Neural cell (in vitro differentiated cells): ENCODE measurements at regions not wholly inside any gene's neighbourhood (a gene's known extent, or its start where the extent isn't known, plus 50 kb on each side); places are given as distances from the start of the nearest gene placed in this dataset.

Experiments
- H2AFZ ChIP-seq: fragments of 200-600, 300-800 bp; sonication (generic), shearing (Covaris generic); 2 replicates; pipeline ENCODE4 v1.6.0; 2014; ENCODE audit warnings: low read depth, mild to moderate bottlenecking, antibody characterized with exemption, low read length, moderate library complexity
- H3F3A ChIP-seq: fragments of 200-600 bp; shearing (Covaris generic); 2 replicates; pipeline ENCODE4 v1.6.1; 2016; ENCODE audit warnings: mild to moderate bottlenecking, moderate library complexity, mixed read lengths, antibody characterized with exemption, low read length; ENCODE audit not compliant: insufficient read depth, poor library complexity, severe bottlenecking
- H3K27ac ChIP-seq: fragments of 200-600, 300-800 bp; sonication (generic), shearing (Covaris generic); 2 replicates; pipeline ENCODE4 v1.5.1; 2014; ENCODE audit warnings: mild to moderate bottlenecking, low read length, moderate library complexity
- H3K27me3 ChIP-seq: fragments of 300-800, 200-600 bp; sonication (generic), shearing (Covaris generic); 2 replicates; pipeline ENCODE4 v1.6.0; 2014; ENCODE audit warnings: mild to moderate bottlenecking, low read depth, low read length, moderate library complexity; ENCODE audit not compliant: insufficient read depth
- H3K36me3 ChIP-seq: fragments of 300-800, 200-600 bp; sonication (generic), shearing (Covaris generic); 2 replicates; pipeline ENCODE4 v1.5.1; 2014; ENCODE audit warnings: mild to moderate bottlenecking, antibody characterized with exemption, low read length, moderate library complexity; ENCODE audit not compliant: insufficient read depth
- H3K4me2 ChIP-seq: fragments of 300-800, 200-600 bp; sonication (generic), shearing (Covaris generic); 2 replicates; pipeline ENCODE4 v1.6.0; 2014; ENCODE audit warnings: mild to moderate bottlenecking, low read length
- H3K4me3 ChIP-seq: fragments of 300-800, 200-600 bp; sonication (generic), shearing (Covaris generic); 2 replicates; pipeline ENCODE4 v1.5.1; 2014; ENCODE audit warnings: mild to moderate bottlenecking, low read length, moderate library complexity
- H3K79me2 ChIP-seq: fragments of 200-600 bp; shearing (Covaris generic); replicated peaks from 2 replicates; pipeline ENCODE4 v1.6.0; 2014; ENCODE audit warnings: mild to moderate bottlenecking, low read length, moderate library complexity; ENCODE audit not compliant: insufficient read depth
- H3K9ac ChIP-seq: fragments of 300-800, 200-600 bp; sonication (generic), shearing (Covaris generic); 2 replicates; pipeline ENCODE4 v1.6.1; 2016; ENCODE audit warnings: mild to moderate bottlenecking, low read length, mixed read lengths
- H3K9me2 ChIP-seq: fragments of 200-600 bp; shearing (Covaris generic); 2 replicates; pipeline ENCODE4 v1.6.1; 2016; ENCODE audit warnings: mild to moderate bottlenecking, low read length, mixed read lengths; ENCODE audit not compliant: insufficient read depth
- H3K9me3 ChIP-seq: fragments of 200-600, 300-800 bp; sonication (generic), shearing (Covaris generic); 2 replicates; pipeline ENCODE4 v1.6.1; 2016; ENCODE audit warnings: mild to moderate bottlenecking, mixed run types, low read length, moderate library complexity, mixed read lengths
- H4K20me1 ChIP-seq: fragments of 200-600 bp; shearing (Covaris generic); 2 replicates; pipeline ENCODE4 v1.6.1; 2016; ENCODE audit warnings: mild to moderate bottlenecking, mixed run types; ENCODE audit not compliant: insufficient read depth
- EP300 ChIP-seq: fragments of 450-650 bp; conservative IDR thresholded peaks from 2 replicates; pipeline ENCODE4 v1.6.1; 2014; ENCODE audit warnings: antibody characterized with exemption, mild to moderate bottlenecking, moderate library complexity; ENCODE audit not compliant: poor library complexity, severe bottlenecking
- EZH2 ChIP-seq: fragments of 200-600, 300-800 bp; shearing (Covaris generic), sonication (generic); IDR thresholded peaks from 2 replicates; pipeline ENCODE4 v1.6.1; 2014; ENCODE audit warnings: antibody characterized with exemption, low read length, borderline replicate concordance, mild to moderate bottlenecking; ENCODE audit not compliant: insufficient read depth, poor library complexity, severe bottlenecking
- MXI1 ChIP-seq: fragments of 450-650 bp; conservative IDR thresholded peaks from 2 replicates; pipeline ENCODE4 v1.6.1; 2014; ENCODE audit warnings: antibody characterized with exemption, mild to moderate bottlenecking; ENCODE audit not compliant: poor library complexity, severe bottlenecking
- POLR2AphosphoS5 ChIP-seq: IDR thresholded peaks from 2 replicates; pipeline ENCODE4 v1.6.1; 2012
- RAD21 ChIP-seq: fragments of 450-650 bp; conservative IDR thresholded peaks from 2 replicates; pipeline ENCODE4 v1.6.1; 2014; ENCODE audit warnings: antibody characterized with exemption, mild to moderate bottlenecking, moderate library complexity
- REST ChIP-seq: IDR thresholded peaks from 2 replicates; pipeline ENCODE4 v1.6.1; 2012; ENCODE audit warnings: borderline replicate concordance
- SMC3 ChIP-seq: fragments of 450-650 bp; conservative IDR thresholded peaks from 2 replicates; pipeline ENCODE4 v1.6.1; 2014; ENCODE audit warnings: antibody characterized with exemption, mild to moderate bottlenecking, moderate library complexity; ENCODE audit not compliant: poor library complexity
- TAF1 ChIP-seq: IDR thresholded peaks from 2 replicates; pipeline ENCODE4 v1.6.1; 2012; ENCODE audit warnings: low read depth
- TF ChIP-seq, protein P1 (sequence below): fragments of 450-650 bp; IDR thresholded peaks from 2 replicates; pipeline ENCODE4 v1.5.1; 2014; ENCODE audit warnings: antibody characterized with exemption, mild to moderate bottlenecking, moderate library complexity; ENCODE audit not compliant: poor library complexity, severe bottlenecking

DNA sequence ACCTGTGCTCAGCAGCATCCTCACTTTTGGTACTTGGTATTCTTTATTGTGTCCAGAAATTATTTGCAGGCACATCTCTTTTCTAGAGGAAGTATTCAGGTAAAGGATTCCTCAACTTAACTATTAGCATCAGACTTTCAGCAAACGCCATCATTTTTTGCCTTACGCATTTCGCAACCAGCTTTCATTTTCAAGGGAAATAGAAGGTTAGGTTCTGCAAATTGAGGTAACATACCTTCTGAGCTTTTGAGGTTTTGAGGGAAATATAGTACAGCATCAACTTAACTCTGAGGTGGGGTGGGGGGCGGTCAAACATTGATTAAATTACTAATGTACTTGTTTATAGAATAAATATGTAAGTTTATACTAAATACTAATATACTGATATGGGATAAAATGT is 243.6 kb upstream of the RIMS1 start:
- Histone ChIP-seq H3K4me2 (no peak overlapping the region), H3K79me2 (no peaks in the 10 kb centered on the region), H3K4me3 (no peak overlapping the region), H4K20me1 (no peaks in the 10 kb centered on the region), H2AFZ (no peak overlapping the region), H3F3A (no peaks in the 10 kb centered on the region), H3K9me2 (no peaks in the 10 kb centered on the region), H3K9me3 (no peaks in the 10 kb centered on the region), H3K27ac (no peak overlapping the region), H3K27me3 (no peaks in the 10 kb centered on the region), H3K9ac (no peak overlapping the region), H3K36me3 (no peaks in the 10 kb centered on the region)
- TF ChIP-seq MXI1 (no peak), REST (no peak), POLR2AphosphoS5 (no peak), EP300 (no peak)
- TF ChIP-seq, protein P1, sequence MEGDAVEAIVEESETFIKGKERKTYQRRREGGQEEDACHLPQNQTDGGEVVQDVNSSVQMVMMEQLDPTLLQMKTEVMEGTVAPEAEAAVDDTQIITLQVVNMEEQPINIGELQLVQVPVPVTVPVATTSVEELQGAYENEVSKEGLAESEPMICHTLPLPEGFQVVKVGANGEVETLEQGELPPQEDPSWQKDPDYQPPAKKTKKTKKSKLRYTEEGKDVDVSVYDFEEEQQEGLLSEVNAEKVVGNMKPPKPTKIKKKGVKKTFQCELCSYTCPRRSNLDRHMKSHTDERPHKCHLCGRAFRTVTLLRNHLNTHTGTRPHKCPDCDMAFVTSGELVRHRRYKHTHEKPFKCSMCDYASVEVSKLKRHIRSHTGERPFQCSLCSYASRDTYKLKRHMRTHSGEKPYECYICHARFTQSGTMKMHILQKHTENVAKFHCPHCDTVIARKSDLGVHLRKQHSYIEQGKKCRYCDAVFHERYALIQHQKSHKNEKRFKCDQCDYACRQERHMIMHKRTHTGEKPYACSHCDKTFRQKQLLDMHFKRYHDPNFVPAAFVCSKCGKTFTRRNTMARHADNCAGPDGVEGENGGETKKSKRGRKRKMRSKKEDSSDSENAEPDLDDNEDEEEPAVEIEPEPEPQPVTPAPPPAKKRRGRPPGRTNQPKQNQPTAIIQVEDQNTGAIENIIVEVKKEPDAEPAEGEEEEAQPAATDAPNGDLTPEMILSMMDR: no peak

DNA sequence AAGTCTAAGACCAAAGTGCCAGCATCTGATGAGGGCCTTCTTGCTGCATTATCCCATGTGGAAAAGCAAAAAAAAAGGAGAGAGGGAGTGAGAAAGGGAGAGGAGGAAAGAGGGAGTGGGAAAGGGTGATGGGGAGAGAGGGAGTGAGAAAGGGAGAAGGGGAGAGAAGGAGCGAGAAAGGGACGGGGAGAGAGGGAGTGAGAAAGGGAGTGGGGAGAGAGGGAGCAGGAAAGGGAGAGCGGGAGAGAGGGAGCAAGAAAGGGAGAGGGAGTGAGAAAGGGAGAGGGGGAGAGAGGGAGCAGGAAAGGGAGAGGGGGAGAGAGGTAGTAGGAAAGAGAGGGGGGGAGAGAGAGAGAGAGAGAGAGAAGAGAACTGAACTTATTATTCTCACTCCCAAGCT is 241.1 kb upstream of the RIMS1 start:
- Histone ChIP-seq H3K27ac (no peak overlapping the region), H3K9me3 (no peaks in the 10 kb centered on the region)

More for the DNA sequence above, 241.1 kb upstream of the RIMS1 start:
- Histone ChIP-seq H3K36me3 (no peaks in the 10 kb centered on the region), H4K20me1 (no peaks in the 10 kb centered on the region), H3K79me2 (no peaks in the 10 kb centered on the region), H3K27me3 (no peaks in the 10 kb centered on the region), H3K9ac (no peak overlapping the region), H3F3A (no peaks in the 10 kb centered on the region), H2AFZ (no peak overlapping the region), H3K4me2 (no peak overlapping the region), H3K4me3 (no peak overlapping the region), H3K9me2 (no peaks in the 10 kb centered on the region)
- TF ChIP-seq MXI1 (no peak), REST (no peak), EZH2 (no peak), RAD21 (no peak), TAF1 (no peak), EP300 (no peak), SMC3 (no peak), POLR2AphosphoS5 (no peak)
- TF ChIP-seq, protein P1: no peak
